ENCODE measurements at regions not wholly inside any gene's neighbourhood (a gene's known extent, or its start where the extent isn't known, plus 50 kb on each side); places are given as distances from the start of the nearest gene placed in this dataset.

DNA sequence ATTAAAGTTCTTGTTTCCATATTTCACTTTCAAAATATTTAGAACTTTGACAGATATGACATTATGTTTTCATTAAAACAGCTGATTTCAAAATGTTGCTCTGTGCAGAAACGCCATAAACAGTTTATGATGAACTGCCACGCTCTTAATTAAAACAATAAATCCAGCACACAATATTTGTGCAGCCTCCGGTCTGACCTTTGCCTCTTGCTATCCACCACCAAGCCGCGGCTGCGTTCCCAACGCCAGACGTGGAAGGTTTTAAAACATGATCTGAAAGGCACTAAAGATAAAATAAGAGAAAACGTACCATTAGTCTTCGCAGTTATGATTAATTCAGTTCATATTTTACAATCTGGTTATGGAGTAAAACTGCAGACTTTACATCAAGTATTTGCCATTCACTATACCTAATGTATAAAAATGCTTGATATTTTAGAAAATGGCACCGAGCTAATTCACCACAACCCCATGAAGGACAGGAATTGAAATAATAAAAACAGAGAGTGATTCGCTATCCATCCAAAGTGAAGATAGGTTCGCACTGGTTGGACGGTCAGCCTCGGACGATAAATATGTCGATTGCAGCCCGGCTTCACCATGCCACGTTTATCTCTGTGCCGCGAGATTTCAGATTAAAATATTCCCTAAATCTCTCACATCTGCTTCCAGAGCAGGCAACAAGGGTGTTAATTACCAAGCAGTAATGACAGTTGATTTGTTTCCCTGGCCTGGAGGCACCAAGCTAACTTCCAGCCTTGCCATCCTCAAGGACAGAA, 103.3 kb upstream of the ZNF507 start:
- no peak for TF ChIP-seq CTCF (conservative IDR thresholded peaks at IDR 0.05)
- no peak for TF ChIP-seq ZFX (IDR thresholded peaks at IDR 0.05)

Data from C4-2B (cell line).